ENCODE measurements at regions not wholly inside any gene's neighbourhood (a gene's known extent, or its start where the extent isn't known, plus 50 kb on each side); places are given as distances from the start of the nearest gene placed in this dataset.

GRCh38 chr9:103755986-103756385, 338.1 kb upstream of the SMC2 start:
- no peak for TF ChIP-seq CTCF (IDR thresholded peaks at IDR 0.05)
- no peak for TF ChIP-seq POLR2A (IDR thresholded peaks at IDR 0.05)
- TF ChIP-seq POLR2AphosphoS5 (IDR thresholded peaks at IDR 0.05), result no peak
- TF ChIP-seq EP300 (IDR thresholded peaks at IDR 0.05), result no peak

All from stomach (tissue), 4 donors.